ENCODE measurements at regions not wholly inside any gene's neighbourhood (a gene's known extent, or its start where the extent isn't known, plus 50 kb on each side); places are given as distances from the start of the nearest gene placed in this dataset.

- DNase-seq = no peak
Observed at GRCh38 chr2:158905784-158906183, 62.7 kb upstream of the TANC1 start.

GRCh38 chr2:158907926-158908456, 60.4 kb upstream of the TANC1 start:
- DNase-seq = no peak

- peak; percentile 2 to 7 for DNase-seq
Observed at GRCh38 chr2:158912112-158912511, 56.3 kb upstream of the TANC1 start.

GRCh38 chr2:158912765-158913164, 55.7 kb upstream of the TANC1 start:
- DNase-seq = no peak

DNA sequence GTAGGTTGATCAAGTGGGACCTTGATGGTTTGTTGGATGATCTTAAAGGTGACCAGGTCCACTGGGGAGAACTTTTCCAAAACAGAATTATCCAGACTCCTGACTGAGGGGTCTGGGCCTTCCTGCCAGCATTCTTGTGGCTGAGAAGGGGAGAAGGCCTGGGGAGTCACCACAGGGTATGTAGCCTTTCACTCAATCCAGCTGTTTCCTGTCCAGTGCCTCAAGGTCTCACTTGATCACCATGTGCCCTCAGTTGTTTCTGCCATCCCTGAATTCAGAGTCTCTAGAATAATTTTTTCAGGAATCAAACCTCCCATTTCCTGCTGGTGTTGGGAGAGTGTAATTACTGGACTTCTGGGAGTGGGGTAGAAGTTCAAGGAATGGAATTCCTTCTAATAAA, 54.4 kb upstream of the TANC1 start:
- DNase-seq = no peak

DNA sequence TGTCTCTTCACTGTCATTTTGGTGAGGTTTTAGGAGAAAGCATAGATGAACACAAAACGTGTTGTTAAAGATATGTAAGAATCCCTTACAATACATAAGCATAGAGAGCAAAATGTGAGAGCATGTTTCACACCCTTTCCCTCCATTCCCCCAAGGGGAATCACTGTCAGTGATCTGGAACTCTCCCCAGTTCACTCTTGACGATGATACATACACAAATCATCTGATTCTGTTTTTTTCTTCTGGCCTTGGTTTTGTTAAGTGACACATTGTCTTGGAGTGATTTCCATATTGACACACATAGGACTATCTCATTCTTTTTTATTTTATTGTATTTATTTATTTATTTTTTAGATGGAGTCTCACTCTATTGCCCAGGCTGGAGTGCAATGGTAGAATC, 53.7 kb upstream of the TANC1 start:
- DNase-seq = no peak

- no peak for DNase-seq
Observed at GRCh38 chr2:158917121-158917520, 51.3 kb upstream of the TANC1 start.

GRCh38 chr2:158918452-158918851, 50.0 kb upstream of the TANC1 start:
- no peak for DNase-seq
